ENCODE measurements at regions not wholly inside any gene's neighbourhood (a gene's known extent, or its start where the extent isn't known, plus 50 kb on each side); places are given as distances from the start of the nearest gene placed in this dataset.
"Not testable (repeated sequence)": the region's sequence is repeated elsewhere in the genome, so short reads cannot be mapped to it uniquely, and the experiment has no call there.

DNA sequence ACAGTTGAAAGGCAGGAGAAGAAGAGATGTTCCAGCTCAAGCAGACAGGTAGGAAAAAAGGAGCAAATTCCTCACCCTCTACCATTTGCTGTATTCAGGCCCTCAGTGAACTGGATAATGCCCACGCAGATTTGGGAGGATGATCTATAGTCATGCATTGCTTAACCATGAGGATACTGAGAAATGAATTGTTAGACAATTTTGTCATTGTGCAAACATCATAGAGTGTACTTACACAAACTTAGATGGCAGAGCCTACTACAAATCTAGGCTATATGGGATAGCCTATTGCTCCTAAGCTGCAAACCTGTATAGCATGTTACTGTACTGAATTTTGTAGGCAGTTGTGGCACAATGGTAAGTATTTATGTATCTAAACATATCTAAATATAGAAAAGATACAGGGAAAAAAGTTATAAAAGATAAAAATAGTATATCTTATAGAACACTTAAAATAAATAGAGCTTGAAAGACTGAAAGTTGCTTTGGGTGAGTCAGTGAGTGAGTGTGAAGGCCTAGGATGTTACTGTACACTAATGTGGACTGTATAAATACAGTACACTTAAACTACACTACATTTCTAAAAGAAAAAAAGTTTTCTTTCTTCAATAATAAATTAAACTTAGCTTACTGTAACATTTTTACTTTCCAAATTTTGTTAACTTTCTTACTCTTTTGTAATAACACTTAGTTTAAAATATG is 672.3 kb downstream of the UTRN start:
- no peak for DNase-seq (ENCODE audit: low read depth)

GRCh38 chr6:144969154-144969553 is 684.0 kb downstream of the UTRN start:
- no peak for DNase-seq (ENCODE audit: low read depth)

GRCh38 chr6:144969602-144970272 is 684.6 kb downstream of the UTRN start:
- DNase-seq (ENCODE audit: low read depth), result no peak

DNA sequence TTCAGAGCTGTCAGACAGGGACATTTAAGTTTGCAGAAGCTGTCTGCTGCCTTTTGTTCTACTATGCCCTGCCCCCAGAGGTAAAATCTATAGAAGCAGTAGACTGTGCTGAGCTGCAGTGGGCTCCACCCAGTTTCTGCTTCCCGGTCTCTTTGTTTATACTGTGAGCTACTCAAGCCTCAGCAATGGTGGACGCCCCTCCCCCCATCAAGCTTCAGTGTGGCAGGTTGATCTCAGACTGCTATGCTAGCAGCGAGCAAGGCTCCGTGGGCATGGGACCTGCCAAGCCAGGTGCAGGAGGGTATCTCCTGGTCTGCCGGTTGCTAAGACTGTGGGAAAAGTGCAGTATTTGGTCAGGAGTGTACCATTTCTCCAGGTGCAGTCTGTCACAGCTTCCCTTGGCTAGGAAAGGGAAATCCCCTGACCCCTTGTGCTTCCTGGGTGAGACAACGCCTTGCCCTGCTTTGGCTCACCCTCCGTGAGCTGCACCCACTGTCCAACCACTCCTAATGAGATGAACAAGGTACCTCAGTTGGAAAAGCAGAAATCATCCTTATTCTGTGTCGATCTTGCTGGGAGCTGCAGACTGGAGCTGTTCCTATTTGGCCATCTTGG is 692.2 kb downstream of the UTRN start:
- not testable (repeated sequence) for DNase-seq (ENCODE audit: low read depth)

DNA sequence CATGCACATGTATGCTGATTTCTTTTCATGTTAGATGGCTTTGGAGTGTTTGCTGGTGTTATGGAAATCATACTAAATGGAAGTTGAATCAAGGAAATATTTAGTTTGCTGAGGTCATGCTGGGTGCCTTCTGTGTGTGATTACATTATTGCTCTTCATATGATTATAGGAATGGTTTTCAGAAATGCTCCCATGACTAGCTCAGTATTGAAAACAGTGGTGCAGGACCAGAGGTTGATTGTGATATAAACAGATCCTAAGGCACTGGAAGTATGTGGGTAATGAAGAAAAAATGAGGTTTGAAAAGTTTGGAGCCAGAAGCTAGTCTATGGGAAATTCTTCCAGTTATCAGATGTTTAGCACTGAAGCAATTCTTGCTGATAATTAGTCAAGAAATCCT is 693.1 kb downstream of the UTRN start:
- DNase-seq (ENCODE audit: low read depth), result no peak

GRCh38 chr6:144986271-144986670 is 701.1 kb downstream of the UTRN start:
- no peak for DNase-seq (ENCODE audit: low read depth)

DNA sequence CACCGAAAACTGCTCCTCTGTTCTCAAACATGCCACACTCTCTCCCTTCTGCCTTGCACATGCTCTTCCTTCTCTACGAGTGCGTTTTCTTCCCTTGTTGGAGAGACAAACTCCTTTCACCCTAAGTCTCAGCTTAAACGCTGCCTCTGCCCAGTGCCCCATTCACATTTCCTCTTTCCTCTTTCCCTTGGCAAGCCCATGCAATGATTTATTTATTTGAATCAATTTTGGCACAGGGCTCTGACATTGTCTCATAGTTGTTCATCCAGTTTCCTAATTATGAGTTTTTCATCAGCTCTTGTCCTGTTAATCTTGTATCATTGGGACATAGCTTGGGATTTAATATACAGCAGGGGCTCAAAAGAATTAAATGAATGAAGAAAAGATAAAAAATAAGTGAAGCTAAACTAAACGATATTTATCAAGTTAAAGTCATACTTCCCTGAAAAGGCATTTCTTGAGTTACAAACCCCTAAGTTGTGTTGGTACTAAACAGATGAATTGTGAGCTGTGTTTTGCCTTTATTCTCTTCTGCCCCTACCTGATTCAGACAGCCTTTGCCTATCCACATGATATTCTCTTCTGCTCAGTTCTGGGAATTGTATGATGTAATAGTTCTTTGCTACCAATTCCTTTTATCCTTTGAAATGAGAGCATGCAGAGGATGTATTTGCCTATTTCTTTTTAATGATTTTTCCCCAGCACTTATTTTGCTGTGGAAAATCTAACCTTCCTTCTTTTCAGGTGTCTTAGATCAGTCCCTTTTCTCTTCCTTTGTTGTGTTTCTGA is 704.4 kb downstream of the UTRN start:
- no peak for DNase-seq (ENCODE audit: low read depth)

- DNase-seq (ENCODE audit: low read depth), result no peak
Measured at GRCh38 chr6:144990784-144991183, 705.6 kb downstream of the UTRN start.

DNA sequence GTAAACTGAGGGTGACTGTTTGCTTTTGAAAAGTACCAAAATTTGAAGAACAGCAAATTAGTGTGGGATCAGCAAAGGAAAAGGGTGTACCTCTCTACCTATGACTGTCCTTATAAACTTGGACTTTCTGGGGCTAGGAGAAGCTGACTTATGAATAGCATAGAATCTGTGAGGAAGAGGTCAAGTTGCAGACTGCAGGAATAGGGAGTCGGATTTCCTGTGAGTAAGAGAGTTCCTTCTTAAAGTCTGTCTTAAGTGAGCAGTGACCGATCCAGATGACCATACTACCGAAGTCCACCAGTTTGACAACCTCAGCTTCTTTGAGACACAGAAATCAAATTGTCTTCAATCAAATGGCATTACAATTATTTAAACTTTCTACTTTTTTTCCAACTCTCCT is 708.7 kb downstream of the UTRN start:
- DNase-seq (ENCODE audit: low read depth), result no peak

- no peak for DNase-seq (ENCODE audit: low read depth)
Measured at GRCh38 chr6:144997996-144998395, 712.9 kb downstream of the UTRN start.

GRCh38 chr6:144999127-144999526 is 714.0 kb downstream of the UTRN start:
- no peak for DNase-seq (ENCODE audit: low read depth)

GRCh38 chr6:145003145-145003544 is 718.0 kb downstream of the UTRN start:
- no peak for DNase-seq (ENCODE audit: low read depth)

- no peak for DNase-seq (ENCODE audit: low read depth)
Measured at GRCh38 chr6:145006914-145007313, 721.8 kb downstream of the UTRN start.

- no peak for DNase-seq (ENCODE audit: low read depth)
Measured at GRCh38 chr6:145008715-145009114, 723.6 kb downstream of the UTRN start.

GRCh38 chr6:145009711-145010110 is 724.6 kb downstream of the UTRN start:
- DNase-seq (ENCODE audit: low read depth), result no peak

DNA sequence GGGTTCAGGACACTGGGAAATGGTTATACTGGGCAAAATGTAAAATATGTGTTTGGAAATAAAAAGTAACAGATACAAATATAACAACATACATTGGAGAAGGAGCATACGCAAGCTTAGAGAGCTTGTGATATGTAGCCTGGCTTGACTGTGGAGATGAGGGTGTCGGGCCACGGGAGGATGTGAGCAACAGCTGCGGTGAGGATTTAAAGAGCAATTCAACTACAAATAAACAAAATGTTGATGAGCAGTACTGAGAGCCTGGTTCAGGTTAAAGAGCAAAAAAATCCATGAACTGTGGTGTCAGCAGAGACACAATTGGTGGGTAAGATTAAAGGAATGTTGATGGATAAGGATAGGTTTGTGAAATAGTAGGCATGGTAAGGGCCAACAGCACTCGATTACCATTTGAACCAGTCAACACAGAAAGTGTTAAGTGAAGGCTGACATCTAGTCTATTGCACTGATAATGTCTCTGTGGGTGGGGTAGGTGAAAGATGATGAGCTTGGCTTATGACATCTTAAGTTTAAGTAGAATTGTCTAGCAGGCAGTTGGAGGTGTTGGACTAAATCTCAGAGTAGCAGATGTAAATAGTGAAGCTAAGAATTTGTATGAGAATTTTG is 723.2 kb downstream of the EPM2A start:
- no peak for DNase-seq (ENCODE audit: low read depth)

DNA sequence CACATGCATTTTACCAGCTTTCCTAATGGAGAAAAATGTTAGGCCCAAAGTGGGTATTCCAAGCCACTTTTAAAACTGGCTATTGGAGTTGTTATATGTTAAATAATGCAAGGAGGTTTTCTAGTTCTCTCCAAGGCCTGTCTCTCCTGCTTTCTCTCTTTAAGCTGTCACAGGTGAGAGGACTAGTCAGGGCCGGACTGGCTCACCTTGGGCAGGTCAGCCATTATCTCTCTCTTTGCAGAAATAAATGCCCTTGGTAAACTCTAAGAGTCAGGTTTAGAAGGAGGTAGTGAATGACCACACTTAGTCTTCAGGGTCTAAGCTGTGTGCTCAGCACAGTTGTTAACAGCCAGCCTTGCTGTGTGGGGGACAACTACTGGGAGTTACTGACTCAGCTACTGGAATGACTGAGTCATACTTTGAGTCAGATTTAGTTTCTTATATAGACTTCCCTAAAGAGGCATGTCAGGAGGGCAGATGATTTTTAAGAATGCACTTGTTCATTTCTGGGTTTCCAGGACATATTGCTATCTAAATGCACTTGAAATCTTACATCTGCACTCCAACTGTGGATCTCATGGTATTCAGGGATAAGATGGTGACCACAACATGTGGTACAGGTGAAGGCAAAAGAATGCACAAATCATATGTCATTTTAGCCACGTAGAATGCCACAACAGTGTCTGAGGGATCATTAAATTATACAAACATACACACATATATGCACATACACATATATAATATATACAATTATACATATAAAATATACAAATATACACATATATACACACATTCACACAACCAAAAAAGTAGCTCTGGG is 719.4 kb downstream of the EPM2A start:
- DNase-seq (ENCODE audit: low read depth), result no peak

GRCh38 chr6:145017051-145017450 is 718.3 kb downstream of the EPM2A start:
- no peak for DNase-seq (ENCODE audit: low read depth)

DNA sequence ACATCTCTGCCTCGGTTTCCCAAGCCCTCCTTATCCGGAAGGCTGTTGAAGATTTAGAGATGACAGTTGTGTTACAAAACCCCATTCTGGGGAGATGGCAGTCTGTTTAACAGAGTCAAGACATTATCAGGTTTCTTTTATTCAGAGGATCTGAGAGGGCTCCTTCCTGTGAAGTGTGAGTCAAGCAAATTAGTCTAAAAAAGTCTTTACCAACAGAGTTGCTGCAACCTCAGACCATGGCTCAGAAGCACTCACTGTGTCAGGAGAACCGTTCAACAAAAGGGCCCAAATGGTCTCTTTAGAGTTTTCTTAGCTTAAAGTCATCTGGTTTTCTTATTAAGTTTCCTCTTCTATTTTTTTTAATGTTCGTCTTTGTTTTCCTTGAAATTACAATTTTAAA is 717.8 kb downstream of the EPM2A start:
- DNase-seq (ENCODE audit: low read depth), result no peak

DNA sequence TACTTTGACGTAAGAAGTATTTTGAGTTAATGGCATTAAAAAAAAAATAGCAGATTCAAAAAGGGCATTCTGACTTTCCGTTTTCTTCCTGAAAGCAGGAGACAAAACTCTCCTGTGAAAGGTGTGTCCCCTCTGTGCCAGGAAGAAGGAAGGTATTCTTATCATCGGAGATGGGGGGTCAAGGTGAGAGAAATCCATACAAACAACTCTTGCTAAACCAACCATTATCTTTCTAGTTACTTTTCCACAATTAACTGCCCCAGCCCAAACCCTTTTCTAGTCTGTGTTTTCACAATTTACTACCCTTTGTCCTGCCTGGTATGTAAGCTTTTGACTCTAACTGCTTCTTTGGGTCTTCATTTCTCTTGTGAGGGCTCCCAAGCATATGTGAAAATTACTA is 717.3 kb downstream of the EPM2A start:
- DNase-seq (ENCODE audit: low read depth), result no peak

- no peak for DNase-seq (ENCODE audit: low read depth)
Measured at GRCh38 chr6:145020114-145020513, 715.2 kb downstream of the EPM2A start.

All from T follicular helper cell (primary cell).